T-helper 9 cell (primary cell): ENCODE measurements at regions not wholly inside any gene's neighbourhood (a gene's known extent, or its start where the extent isn't known, plus 50 kb on each side); places are given as distances from the start of the nearest gene placed in this dataset.

Experiments used
- DNase-seq: peaks from one replicate; pipeline ENCODE4 v3.0.0-alpha.2; 2020

- DNase-seq: no peak
These were observed 117.5 kb upstream of the SLC14A2 start for GRCh38 chr18:45497595-45498286.

GRCh38 chr18:45498287-45498658, 117.0 kb upstream of the SLC14A2 start:
- no peak for DNase-seq

DNA sequence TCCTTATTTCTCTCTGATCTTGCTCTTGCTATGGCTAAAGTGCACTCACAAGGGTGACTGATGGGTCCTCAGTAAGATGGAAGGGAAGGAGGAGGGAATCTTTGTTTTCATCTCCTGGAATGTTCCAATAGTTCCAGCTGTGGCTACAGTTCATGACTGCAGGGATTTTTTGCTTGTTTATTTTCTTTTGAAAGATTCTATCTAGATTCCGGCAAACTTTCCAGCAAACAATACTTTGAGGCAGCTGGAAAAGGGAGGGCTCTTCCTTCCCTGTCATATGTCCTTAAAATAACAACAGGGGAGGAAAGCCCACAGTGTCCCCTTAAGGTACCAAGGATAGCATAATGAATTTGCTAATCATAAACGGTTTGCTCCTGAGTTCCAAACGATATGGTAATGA, 111.3 kb upstream of the SLC14A2 start:
- no peak for DNase-seq

DNA sequence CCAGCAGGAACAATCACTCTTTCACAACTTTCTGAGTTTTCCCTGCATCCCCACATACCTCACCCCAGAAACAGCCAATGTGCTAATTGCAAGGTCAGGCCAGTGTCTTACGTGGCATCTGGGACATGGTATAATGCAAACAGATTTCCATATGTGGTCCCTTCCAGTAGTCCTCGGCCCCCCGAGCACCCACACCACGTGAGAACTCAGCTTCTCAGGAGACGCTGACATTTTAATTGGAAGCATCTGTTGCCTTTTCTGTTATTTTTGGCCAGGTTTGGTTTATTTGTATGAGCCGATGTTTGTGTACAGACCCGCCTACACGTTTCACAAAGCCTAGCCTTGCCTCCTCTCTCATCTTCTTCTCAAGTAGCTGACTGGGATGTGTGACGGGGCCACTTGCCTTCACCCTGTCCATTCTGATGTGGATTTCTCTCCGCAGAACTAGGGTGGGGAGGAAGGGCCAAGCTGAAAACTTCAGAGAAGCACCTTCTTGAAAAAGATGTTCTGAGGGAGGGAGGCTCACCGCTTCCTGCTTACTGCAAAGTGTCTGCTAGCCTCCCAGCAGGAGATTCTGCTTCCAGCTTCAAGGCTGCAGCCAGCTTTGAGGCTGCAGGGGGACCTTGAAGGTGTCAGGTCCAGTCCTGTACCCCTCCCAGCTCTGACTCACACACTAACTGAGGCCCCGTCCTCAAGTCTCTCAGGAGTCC, 109.6 kb upstream of the SLC14A2 start:
- DNase-seq: no peak

DNA sequence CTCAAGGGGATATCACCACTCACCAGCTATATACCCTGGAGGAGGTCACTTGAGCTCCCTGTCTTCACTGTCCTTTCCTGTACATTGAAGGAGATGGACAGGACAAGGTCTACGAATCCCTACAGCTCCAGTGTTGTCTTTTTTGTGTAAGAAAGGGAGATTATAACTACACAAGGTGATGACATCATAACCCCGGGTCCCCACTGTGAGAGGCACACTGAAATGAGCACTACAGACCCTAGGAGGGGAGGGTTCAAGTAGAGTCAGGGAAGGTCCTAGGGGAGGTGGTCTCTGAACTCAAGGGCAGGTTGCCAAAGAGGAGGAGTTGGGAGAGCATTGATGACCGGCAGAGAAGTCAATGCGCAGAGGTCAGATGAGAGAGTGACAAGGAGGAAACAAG, 108.3 kb upstream of the SLC14A2 start:
- DNase-seq: no peak

DNA sequence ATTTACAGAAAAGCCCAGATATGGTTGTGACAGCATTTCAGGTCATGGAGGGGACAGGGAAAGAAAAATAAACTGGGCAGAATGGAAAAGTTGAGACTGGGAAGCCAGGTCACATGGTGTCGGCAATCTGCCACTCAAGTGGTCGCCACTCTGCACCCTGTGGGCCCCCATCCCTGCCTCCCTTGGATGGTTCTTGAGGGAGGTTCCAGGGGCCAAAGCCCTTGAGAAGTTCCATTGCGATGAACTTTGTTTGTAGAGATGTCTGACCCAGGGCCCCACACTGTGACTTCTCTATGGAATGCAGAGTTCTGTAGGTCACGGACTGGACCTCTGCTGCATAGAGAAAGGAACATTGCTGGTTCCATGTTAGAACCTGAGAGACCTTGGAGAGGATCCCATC, 105.7 kb upstream of the SLC14A2 start:
- no peak for DNase-seq

DNA sequence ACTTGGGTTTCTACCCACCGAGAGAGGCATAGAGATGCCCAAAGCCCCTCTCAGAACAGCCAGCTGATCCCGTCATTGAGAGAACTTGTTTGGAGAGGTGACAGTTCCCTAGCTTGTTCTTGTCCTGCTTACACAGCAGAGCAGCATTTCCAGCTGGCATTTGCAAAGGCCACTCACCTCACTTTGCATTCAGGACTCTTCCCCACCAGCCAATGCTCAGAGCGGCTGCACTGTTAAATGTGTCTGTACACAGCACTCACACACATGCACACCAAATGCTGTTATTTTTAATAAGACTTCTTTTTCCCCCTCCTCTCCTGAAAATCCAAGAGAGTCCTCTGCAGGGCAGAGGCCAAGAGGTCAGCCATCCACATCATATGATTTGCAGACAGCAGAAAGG, 104.6 kb upstream of the SLC14A2 start:
- DNase-seq: no peak

GRCh38 chr18:45512363-45512953, 102.8 kb upstream of the SLC14A2 start:
- DNase-seq: no peak

DNA sequence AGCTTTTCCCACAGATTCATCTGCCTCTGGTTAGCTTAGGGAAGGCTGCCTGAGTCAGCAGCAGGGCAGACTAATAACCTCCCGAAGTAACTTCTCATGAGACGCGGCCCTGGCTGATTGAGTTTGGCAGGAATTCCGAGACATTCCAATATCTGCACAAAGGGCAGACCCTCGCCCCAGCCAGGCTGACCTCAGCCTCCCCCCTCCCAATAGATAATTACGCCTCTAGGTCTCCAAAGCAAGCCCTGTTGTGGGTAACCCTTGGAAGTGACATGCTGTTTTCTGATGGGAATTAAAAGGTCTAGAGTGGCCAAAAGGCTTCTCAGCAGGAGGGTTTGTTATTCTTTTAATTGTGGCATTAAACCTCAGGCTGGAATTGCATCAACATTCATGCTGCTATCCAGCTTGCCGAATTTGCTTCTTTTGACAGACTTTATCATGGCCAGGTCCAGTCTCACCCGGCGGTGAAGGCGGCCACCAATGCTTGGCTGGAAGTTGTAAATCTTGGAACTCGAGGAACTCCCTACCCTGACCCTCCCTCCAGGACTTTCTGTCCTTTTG, 98.0 kb upstream of the SLC14A2 start:
- DNase-seq: no peak

- no peak for DNase-seq
These were observed 96.7 kb upstream of the SLC14A2 start for GRCh38 chr18:45518311-45519155.

DNA sequence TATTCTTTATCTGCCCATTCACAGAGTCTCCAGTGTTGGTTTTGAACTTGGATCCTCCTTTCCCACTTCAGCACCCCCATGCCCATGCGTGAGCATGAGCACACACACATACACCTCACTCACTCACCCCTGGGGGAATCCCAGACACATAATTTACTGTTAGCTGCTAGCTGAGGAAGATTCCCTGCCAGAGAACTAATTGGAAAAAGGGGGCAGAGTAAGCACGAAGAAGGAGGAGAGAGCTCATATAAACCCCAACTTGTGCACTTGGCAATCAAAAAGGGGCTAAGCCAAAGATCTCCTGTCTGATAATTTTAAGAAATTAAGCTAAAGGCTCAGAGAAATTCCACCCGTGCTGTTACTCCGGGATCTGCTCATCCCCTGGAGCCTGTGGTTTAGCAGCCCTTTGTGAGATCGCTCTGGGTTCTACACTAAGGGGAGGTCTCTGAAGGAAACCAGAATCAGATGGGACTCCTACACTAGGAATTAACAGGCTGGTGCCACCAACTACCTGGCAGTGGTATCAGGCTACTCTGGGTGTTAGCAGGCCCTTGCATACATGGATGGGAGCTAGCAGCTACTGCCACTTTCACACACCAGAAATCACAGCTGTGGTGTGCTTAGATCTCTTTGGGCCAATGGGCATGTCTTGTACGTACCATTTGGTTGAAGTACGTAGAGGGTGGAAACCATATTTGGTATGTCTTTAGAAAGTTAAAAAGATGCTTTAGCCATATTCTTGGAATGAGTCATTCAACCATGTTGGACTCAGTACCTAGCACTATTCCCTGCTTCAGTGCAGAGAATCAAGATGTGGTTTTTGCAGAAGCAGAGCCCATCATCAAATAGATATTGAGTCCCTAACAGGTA, 95.6 kb upstream of the SLC14A2 start:
- DNase-seq: no peak

GRCh38 chr18:45521136-45521535, 94.1 kb upstream of the SLC14A2 start:
- no peak for DNase-seq

GRCh38 chr18:45521777-45522176, 93.5 kb upstream of the SLC14A2 start:
- DNase-seq: no peak

DNA sequence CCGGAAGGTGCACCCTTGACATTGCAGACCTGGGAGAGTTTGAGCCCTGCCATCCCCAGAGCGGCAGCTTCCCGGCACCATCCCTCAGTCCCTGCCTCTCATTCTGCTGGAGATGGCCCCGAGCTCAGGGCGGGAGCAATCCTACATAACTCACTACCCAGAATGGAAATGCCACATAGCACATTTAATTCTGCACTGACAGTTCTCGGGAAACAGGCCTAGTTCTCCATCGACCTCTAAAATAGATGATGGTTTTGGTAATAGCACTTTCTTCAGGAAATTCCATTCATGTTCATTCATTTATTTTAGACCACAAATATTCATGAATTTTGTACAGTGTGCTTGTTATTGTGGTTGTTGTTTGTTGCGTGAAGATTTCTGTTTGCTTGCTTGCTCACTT, 92.9 kb upstream of the SLC14A2 start:
- no peak for DNase-seq

GRCh38 chr18:45525301-45525700, 90.0 kb upstream of the SLC14A2 start:
- DNase-seq: no peak

DNA sequence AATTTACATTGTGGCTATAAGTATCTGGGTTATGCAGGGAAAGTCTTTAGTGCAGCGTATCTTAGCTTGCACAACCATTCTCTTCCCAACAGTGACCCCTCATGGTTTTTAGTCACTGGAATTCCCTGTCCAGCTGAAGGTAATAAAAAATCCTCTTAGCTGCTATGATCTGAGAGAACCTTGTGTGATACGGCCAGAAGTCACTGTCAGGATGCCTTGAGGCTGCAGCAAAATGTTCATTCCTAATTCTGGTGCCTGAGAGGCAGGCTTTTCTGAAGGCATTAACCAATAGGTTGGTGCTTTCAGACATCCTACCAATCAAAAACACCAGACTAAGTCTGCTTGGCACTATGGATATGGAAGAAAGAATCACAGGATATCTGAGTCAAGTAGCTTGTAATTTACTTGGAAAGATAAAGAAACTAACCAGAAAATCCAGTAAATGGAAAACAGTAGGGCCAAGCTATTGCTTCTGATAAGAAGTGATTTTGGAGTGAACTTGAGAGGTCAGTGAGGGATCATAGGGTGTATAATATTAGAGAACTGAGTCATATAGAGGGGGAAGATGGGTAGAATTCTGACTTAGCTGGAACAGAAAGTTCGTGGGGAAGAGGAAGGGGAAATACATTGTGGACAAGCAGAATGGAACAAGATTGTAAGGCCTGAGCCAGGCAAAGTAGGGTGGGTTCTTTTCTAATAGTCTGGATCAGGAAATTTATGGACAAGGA, 89.0 kb upstream of the SLC14A2 start:
- no peak for DNase-seq

- no peak for DNase-seq
These were observed 87.4 kb upstream of the SLC14A2 start for GRCh38 chr18:45527891-45528290.

GRCh38 chr18:45528712-45529336, 86.5 kb upstream of the SLC14A2 start:
- no peak for DNase-seq

- DNase-seq: no peak
These were observed 76.8 kb upstream of the SLC14A2 start for GRCh38 chr18:45538444-45538843.

- no peak for DNase-seq
These were observed 75.8 kb upstream of the SLC14A2 start for GRCh38 chr18:45539491-45539891.

GRCh38 chr18:45540125-45540524, 75.2 kb upstream of the SLC14A2 start:
- no peak for DNase-seq
